SH-SY5Y (cell line): ENCODE measurements at regions not wholly inside any gene's neighbourhood (a gene's known extent, or its start where the extent isn't known, plus 50 kb on each side); places are given as distances from the start of the nearest gene placed in this dataset.

Experiments used
- GATA2 ChIP-seq: IDR thresholded peaks from 2 replicates; pipeline ENCODE4 v1.6.1; 2011; ENCODE audit warnings: mild to moderate bottlenecking, low read depth, low read length
- GATA3 ChIP-seq: IDR thresholded peaks from 2 replicates; pipeline ENCODE4 v1.6.1; 2011; ENCODE audit warnings: low read depth, mild to moderate bottlenecking, low read length, moderate library complexity

DNA sequence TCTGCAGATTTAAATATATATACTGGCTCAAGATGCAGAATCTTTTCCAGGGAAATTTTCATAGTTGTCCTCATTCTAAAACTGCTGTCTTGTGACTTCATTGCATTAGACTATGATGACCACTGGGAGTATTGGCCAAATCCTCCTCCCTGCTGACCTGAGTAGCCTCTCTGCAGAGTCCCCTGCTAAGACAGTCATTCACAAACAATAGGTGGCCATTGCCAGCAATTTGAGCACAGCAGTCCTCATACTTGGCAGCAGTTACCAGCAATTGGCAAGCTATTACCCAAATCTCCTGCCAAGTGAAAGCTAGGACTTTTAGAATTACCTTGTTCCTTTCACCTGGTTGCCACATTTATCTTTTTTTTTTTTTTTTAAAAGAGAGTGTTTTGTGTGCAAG is 325.8 kb downstream of the FAT3 start:
- TF ChIP-seq GATA2 (no peak), GATA3 (no peak)
